ENCODE measurements at regions not wholly inside any gene's neighbourhood (a gene's known extent, or its start where the extent isn't known, plus 50 kb on each side); places are given as distances from the start of the nearest gene placed in this dataset.

DNA sequence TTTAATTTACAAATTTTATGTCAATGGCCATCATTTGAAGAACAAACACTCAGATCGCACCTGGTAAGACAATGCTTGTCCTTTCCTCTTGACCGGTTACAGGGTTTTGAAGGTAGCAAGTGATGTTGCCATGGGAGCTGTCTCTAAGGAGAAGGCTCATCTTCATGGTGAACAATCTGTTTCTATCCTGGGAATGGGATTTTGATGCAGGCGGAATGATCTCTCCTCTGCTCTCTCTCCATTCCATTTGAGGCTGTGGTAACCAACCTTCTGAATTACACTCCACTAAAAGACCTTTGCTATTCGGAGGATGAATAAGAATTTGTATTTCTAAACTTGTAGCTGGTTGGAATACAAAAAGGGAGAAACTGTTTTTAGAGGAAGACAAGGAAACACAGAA, 57.9 kb upstream of the SLC5A9 start:
- no peak for DNase-seq

DNA sequence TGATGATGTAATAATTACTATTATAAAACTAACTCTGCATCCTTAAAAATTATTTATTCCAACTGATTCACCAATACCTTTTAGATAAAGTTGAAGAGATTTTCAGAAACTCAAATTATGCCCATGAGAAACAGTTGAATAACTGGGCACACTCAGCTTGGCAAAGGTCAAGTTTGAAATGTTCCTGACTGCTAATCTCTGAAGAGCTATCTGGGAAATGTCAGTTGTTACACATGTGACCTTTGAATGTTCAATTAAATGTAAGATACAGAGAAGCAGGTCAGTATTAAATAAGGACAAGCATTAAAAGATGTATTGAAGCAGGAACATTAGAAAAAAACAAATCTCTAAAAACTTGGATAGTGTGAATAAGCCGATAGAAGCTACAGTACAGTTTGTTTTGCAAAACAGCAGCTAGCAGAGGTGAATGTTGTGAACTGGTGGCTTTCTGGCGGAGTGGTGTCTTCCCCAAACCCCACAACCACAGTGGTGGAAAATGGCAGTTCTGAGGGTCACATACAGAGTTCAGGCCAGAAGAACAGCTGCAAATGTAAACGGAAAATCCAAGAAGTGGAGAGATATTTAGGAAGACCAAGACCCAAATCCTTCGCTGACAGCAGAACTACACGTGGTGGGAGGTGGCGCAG, 61.9 kb upstream of the SLC5A9 start:
- no peak for DNase-seq

DNA sequence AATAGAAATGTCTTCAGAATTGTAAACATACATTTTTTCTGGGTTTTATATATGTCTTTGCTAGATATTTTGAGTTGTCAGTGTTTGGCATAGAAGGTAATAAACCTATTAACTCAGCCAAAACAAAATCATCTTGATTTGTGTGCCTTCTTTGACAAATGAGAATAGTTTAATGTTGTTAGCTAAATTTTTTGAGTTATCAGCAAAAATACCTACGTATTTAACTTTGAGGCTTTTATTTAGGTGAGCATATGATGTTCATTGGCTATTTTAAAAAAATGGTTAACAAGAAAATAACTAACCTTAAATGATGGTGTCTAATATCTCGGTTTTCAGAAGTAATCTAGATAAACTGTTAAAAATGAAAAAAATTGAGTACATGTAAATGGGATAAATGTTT, 83.2 kb upstream of the SLC5A9 start:
- no peak for DNase-seq

DNA sequence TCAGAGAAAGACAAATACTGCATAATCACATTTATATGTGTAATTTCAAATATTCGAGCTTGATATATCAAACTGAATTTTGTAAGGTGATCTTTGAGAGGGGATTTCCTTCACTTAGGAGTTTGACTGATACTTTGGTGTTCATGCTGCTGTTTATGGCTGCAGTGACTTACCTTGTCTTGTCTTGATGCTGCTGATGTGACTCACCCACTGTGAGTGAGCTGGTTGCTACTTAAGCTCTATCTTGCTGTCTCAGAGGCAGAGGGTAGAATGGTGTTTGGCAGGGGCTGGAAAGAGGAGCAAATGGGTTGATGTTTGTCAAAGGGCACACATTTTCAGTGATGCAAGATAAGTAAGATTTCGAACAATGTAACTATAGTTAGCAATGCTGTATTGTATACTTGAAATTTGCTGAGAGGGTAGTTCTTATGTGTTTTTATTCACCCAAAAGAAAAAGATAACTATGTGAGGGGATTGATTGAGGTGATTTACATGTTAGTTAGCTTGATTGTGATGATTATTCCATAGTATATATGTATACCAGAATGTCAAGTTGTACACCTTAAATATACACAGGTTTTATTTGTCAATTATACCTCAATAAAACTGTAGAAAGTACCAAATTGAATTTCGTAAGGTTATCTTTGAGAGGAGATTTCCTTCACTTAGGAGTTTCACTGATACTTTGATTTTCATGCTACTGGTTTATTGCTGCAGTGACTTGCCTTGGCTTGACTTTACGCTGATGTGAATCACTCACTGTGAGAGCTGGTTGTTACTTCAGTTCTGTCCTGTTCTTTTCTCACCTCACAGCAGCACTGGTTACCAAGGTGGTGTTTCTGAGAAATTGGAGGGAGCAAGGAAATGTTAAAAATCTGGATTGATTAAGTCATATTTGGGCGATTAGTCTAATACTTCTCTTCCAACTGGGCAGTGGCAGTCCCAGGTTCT, 94.5 kb upstream of the SLC5A9 start:
- DNase-seq, result no peak

DNA sequence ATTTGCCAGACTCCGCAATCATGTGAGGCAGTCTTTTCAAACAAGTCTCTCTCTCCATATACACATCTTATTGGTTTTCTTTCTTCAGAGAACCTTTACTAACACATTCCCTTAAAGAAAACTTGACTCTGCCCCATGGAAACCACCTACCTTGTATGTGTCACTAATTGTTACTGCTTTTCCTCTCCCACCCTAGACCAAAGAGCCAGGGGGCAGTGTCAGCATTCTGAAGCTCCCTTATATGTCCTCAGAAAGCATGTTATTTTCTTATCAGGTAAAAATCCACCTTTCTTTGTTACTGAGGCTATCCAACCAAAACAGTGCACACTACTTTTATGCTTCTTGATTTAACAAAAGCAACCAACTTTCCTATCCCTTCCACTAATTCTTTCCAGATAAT, 98.9 kb upstream of the SLC5A9 start:
- no peak for DNase-seq

DNA sequence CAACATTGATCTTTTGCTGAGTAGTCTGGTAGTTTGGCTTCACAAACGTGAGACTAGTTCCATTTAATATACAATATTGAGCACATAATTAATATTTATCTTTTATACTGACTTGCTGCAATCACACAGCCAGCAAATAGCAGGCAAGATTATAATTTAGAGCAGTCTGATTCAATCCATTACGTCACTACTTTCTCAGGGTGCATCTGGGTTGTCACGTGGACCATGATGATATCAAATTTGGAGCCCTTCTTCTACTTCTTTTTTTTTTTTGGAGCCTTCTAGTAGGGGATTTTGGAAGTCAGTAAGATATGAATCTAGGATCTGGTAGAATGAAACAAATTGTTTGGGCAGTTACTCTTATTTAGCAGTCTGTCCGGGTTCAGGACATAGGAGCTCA, 100.6 kb upstream of the SLC5A9 start:
- DNase-seq, result no peak

DNA sequence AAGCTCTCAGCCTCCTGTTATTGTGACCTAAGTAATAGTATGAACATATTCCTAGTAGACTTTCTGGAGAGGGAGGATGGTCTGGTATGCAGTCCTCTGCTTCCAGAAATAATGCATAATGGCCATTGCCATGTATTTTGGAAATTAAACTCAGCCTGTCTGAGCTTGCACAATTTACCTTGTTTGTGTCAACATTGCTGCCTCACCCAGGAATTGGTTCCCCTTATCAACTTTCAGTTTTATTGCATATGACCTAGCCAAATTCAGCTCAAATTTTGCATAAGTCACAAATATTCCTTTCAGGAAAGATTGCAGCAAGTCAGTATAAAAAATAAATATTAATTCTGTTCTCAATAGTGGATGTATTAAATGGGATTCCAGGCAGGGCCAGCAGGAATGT, 101.9 kb upstream of the SLC5A9 start:
- no peak for DNase-seq

DNA sequence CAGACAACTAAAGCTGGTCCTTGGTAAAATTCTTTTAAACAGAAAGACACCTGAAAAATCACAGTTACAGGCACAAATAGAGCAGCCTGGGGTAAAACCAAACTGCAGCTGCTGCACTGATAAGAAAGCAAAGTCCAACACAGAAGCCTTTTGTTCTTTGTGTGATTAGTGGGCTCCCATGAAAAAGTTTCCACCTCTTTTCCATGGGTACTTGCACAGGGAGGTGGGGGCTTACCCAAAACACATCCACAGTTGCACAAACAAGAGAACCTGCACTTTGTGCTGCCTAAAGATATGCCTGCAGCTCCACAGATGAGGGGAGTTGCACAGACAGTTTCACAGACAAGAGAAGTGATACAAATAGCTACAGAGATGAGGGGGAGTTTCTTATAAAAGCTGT, 106.7 kb upstream of the SLC5A9 start:
- DNase-seq, result no peak

DNA sequence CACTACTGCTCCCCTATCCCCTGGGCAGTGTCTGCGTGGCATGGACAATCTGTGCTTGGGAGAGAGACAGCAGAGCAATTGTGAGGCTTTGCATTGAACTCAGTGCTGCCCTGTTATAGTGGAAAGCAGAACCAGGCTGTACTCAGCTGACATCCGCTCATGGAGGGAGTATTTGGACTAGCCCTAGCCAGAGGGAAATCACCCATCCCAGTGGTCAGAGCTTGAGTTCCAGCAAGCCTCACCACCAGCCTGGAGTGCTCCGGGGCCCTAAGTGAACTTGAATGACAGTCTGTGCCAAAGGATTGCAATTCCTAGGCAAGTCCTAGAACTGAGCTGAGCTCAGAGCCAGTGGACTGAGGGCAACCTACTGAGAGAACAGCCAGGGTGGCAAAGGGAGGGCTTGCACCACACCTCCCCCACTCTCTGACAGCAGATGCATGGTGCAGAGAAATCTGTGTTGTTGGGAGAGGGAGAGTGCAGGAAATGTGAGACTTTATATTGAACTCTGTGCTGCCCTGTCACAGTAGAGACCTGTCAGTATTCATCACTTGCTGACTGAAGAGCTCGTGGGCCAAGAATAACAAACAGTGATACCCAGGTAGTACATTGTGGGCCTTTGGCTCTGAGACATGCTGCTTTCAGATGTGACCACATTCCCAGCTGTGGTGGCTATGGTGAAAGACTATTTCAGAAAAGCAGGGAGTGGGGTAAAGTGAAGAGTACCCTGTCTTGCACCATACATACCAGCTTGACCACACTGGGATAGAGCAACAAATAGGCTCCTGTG, 107.7 kb upstream of the SLC5A9 start:
- DNase-seq, result no peak

DNA sequence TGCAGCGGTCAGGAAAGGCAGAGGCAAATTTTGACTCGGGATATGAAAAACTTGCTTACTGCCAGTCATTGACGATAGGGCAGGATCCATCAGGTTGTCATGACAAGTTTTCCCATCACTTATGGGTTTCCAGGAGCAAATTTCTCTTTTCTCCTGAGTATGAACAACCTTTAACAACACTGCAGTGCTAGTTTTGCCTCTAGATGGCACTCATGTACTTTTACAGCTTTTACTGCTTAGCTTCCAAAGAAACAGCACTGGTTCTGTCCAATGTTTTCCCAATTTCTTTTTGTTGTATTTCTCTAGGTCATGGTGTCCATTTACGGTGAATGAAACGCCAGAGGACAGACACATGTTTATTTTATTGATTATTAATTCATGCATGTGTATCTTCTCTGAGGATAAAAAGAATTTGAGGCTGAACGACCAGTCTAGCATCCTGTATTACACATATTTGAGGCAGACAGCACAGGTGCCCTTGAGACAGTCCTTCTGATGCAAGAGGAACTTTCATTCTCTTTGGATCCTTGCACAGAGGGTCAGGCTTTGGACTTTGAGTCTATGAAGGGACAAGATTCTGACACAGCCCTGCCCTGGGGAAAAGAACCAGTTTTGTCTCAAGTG, 112.3 kb upstream of the TRABD2B start:
- DNase-seq, result peak in 1 of 2 donors; percentile 69

DNA sequence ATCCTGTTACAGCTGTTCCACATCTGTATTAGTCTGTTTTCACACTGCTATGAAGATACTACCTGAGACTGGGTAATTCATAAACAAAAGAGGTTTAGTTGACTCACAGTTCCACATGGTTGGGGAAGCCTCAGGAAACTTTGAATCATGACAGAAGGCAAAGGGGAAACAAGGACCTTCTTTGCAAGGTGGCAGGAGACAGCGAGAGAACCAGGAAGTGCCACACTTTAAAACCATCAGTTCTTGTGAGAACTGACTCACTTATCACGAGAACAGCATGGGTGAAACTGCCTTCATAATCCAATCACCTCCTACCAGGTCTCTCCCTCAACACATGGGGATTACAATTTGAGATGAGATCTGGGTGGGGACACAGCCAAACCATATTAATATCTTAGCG, 110.3 kb upstream of the TRABD2B start:
- no peak for DNase-seq

DNA sequence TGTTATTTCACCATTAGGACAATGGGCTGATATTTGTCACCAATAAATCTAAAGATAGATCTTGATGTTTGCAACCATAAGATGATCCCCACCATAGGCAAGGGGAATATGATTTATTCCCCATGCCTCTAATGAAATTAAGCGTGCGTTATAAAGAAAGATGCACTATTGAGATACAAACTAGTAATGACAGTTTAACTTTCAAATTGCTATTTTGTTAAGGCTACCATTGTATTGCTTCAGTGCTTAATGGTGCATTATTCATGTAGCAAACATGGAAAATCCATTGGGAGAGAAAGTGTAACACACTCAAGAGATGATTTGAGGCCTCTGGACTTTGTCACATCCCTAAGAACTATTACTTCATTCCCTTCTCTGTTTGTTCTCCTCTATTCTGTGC, 108.9 kb upstream of the TRABD2B start:
- DNase-seq, result no peak

DNA sequence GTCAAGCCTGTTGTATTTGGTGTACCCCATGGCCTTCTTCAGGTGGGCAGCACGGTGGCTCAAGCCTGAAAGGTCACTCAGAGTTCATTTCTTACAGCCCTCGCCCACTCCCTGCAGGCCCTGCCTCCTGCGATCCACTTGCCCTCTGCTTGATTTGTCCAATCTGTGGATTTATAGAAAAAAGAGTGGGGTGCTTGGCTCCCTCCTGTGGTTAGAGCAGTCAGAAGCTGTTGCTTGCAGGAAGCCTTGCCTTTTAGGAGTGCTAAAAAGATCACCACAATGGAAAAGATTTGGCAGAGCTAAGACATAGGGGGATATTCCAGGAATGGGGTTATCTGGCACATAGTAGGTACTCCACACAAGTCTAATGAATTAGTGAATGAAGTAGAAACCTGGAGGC, 108.0 kb upstream of the TRABD2B start:
- DNase-seq, result no peak

DNA sequence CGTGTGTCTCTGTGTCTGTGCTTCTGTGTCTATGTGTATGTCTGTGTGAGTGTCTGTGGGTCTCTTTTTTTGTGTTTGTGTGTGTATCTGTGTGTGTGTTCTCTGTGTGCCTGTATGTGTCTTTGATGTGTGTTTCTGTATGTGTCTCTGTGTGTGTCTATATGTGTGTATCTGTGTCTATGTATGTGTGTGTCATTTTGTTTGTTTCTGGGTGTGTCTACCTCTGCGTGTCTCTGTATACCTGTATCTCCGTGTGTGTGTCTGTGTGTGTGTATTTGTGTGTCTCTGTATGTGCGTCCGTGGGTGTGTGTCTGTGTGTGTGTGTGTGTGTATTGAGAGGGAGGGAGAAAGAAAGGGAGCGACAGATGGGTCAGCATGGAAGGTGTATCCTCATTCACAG, 106.3 kb upstream of the TRABD2B start:
- DNase-seq, result no peak

DNA sequence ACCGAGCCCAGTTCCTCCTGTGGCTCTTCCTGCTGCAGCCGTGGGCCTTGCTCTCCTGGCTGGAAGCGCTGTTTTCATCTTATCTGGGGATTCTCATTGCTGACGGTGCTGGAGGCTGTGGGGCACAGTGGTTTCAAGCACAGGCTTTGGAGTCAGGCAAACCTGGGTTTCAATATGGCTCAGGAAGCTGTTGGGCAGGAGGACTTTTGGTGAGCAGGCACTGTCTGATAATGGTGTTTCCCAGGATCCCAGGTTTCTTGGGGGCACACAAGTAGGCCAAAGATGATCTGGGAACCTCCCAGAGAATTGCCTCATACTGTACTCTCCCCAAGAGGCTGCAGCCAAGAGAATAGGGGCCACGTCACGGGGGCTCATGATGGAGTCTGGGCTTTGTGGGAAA, 105.6 kb upstream of the TRABD2B start:
- no peak for DNase-seq

DNA sequence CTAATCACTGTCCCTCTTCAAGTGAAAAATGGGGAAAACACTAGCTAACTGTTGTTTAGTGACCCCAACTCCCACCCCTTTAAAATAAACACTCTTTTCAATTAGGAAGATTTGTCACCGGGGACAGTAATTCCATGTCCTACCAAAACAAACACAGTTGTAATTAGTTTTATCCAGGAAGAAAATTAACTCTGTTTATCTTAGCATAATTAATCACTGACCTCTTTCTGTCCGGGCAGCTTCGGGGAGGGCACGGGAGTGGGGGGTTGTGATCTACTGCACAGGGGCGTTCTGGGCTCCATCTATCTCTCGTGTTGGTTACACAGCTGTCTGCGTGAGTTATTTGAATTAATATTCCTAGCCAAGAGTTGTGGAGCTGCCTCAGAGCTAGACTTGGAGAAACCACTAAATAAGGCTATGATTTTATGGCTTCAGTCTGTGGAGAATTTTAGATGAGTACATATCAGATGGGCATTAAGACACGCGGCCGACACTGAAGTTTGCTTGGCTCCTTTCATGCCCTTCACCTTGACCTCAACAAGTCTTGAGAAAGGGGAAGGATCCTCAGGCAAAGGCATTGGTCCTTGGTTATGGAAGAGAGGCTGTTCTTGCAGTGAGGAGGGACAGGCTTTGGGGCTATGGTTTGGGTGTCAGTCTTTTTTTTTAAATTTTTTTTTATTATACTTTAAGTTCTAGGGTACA, 102.0 kb upstream of the TRABD2B start:
- DNase-seq, result no peak

DNA sequence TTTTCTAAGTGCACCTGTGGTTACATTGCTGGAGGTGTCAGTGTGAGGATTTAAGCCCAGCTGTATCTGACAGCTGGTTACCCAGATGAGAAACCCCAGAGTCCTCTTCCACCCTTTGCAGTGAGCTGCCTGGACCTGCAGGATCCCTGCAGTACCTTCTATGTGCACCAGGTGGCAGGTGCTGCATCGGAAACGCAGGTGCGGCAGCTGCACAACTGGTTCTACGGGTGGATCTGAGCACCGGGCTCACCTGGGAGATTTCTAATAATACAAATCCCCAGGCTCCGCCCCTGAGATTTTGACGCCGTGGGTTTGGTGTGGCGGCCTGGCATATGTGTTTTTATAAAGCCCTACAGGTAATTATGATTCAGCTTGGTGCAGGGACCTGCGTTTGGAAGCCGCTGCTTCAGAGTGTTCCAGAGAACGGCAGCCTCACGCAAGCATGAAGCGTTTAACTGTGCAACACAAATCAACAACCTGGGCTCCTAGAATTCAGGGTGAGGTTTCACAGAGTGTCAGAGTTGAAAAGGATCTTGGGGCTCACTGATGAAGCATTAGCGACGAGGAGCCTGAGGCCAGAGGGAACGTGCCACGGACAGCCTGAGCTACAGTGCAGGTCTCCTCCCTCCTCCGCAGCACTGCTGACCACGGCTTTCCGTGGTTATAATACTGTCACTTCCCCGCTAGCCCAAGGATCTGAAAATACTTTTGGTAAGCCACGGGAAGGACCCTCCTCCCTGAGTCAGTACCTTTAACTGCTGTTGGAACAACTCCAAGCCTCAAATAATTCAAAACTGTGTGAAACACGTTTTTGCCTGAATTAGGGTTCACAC, 96.7 kb upstream of the TRABD2B start:
- no peak for DNase-seq

DNA sequence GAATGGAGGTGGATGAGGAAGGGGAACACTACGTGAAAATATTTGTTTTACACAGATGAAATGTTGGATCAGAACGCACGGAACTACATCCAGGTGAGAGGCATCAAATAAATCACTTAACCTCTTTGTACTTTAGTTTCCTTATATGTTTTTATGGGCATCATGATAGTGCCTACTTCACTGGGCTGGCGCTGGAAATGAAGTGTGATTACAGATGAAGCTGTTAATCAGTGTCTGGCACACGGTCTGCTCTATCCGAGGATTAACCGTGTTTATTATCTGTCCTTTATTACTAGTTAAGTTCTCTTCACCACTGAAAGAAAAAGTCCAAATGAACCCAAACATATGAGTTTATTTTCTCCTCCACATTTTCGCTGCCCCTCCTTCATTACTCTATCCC, 96.0 kb upstream of the TRABD2B start:
- no peak for DNase-seq

DNA sequence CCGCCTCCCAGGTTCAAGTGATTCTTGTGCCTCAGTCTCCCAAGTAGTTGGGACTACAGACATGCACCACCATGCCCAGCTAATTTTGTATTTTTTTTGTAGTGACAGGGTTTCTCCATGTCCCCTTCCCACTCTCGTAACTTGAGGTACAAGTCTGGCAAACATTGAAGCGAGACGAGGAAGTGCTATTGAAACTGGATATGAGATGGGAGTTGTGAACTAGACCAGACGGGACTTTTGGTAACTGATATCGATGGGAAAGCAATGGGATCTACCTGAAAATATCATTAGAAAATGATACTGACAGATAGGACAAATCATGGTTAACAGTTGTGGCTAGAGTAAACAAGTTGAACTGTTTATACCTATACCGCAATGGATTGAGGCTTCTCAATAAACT, 95.2 kb upstream of the TRABD2B start:
- DNase-seq, result no peak

DNA sequence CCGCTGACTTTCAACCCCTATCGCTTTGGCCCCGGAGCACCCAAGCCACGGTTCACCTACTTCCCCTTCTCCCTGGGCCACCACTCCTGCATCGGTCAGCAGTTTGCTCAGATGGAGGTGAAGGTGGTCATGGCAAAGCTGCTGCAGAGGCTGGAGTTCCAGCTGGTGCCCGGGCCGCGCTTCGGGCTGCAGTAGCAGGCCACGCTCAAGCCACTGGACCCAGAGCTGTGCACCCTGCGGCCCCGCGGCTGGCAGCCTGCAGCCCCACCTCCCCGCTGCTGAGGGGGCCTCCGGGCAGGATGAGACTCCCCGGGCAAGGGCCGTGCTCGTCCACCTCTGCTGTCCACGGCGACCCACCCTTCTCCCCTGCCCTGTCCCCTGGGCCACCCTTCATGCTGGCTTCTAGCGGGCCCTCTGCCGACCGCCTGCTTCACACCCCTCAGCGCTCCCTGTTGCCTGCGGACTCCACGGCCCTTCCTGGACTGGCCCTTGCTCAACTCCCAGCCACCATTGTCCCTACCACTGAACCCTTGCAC, 92.2 kb upstream of the TRABD2B start:
- no peak for DNase-seq

DNA sequence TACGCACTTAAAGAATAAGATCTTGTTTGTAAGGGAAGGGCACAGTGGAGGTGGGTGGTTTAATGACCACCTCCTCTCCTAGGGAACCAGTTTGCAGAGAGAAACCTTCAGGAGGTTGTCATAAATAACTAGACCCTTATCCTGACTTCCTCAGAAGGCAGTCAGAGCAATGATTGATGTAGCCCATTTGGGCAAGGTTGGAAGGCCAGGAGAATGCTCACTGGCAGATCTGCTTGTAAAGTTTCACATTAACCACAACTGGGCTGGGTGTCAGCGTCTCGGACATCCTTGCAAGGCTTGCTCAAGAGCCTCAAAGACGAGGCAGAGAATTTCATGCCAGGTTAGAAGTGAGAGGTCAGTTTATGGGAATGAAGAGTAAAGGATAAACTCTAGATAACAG, 87.6 kb upstream of the TRABD2B start:
- no peak for DNase-seq

Data from hippocampal formation (tissue), 2 donors.